H1 (cell line): ENCODE measurements at regions not wholly inside any gene's neighbourhood (a gene's known extent, or its start where the extent isn't known, plus 50 kb on each side); places are given as distances from the start of the nearest gene placed in this dataset.

Source experiments
- CTCF ChIA-PET: fragments of 300-600 bp; sonication (Branson Sonifier 250); formaldehyde crosslinking; loops from one replicate; lab custom pipeline; 2021; ENCODE audit not compliant: partially characterized antibody; lab: Charles Lee
- POLR2A ChIA-PET: fragments of 300-600 bp; sonication (Branson Sonifier 250); formaldehyde crosslinking; loops from one replicate; lab custom pipeline; 2021; ENCODE audit warnings: inconsistent platforms; ENCODE audit not compliant: partially characterized antibody; lab: Charles Lee
- DNase-seq, 2 experiments: peaks; one replicate each; pipeline versions ENCODE4 v3.0.0 to v3.0.0-alpha.2; 2010 to 2022; ENCODE audit warnings: low spot score in 2 of 2, low read depth in 1 of 2, mixed read lengths in 1 of 2
- FAIRE-seq: peaks from 2 replicates; lab custom pipeline; 2011; peaks lifted over from hg19 to GRCh38; lab: Jason Lieb, UNC
- H2AFZ ChIP-seq: 2 replicates; pipeline ENCODE4 v1.8.1; 2012; ENCODE audit warnings: low read length, inconsistent platforms
- H2AK5ac ChIP-seq: 2 replicates; pipeline ENCODE4 v1.6.1; 2013; ENCODE audit warnings: low read depth, low read length
- H2BK120ac ChIP-seq: replicated peaks from 2 replicates; pipeline ENCODE3; 2013; ENCODE audit warnings: low read depth, low read length, inconsistent platforms
- H2BK12ac ChIP-seq: 2 replicates; pipeline ENCODE4 v1.6.1; 2013; ENCODE audit warnings: low read depth, low read length
- H2BK15ac ChIP-seq: 2 replicates; pipeline ENCODE4 v1.6.1; 2013; ENCODE audit warnings: low read length
- H2BK20ac ChIP-seq: 2 replicates; pipeline ENCODE4 v1.6.1; 2013; ENCODE audit warnings: low read length
- H2BK5ac ChIP-seq: 2 replicates; pipeline ENCODE4 v1.6.1; 2013; ENCODE audit warnings: low read depth, low read length
- H3K14ac ChIP-seq: 2 replicates; pipeline ENCODE4 v1.6.1; 2013; ENCODE audit warnings: inconsistent platforms; ENCODE audit not compliant: insufficient read length
- H3K18ac ChIP-seq: 2 replicates; pipeline ENCODE4 v1.6.1; 2013; ENCODE audit warnings: low read length; ENCODE audit errors: extremely low read depth
- H3K23ac ChIP-seq: 2 replicates; pipeline ENCODE4 v1.6.1; 2013; ENCODE audit warnings: inconsistent platforms; ENCODE audit not compliant: insufficient read length
- H3K23me2 ChIP-seq: 2 replicates; pipeline ENCODE4 v1.6.1; 2013; ENCODE audit warnings: low read depth, low read length
- H3K27ac ChIP-seq: 2 replicates; pipeline ENCODE4 v1.6.1; 2011; ENCODE audit warnings: low read depth, low read length, inconsistent platforms
- H3K27me3 ChIP-seq, 4 experiments: replicated peaks in 1 of 4; 1 replicate in 1 of 4; 2 replicates in 3 of 4; pipeline versions ENCODE4 v1.6.1 to v1.8.1; 2011 to 2013; ENCODE audit warnings: low read length in 3 of 4, mild to moderate bottlenecking in 3 of 4, inconsistent platforms in 2 of 4, mixed read lengths in 2 of 4, moderate library complexity in 1 of 4; ENCODE audit not compliant: control insufficient read depth in 3 of 4, insufficient read depth in 3 of 4; ENCODE audit errors: extremely low read depth in 1 of 4
- H3K36me3 ChIP-seq, 4 experiments: 2 replicates each; pipeline versions ENCODE4 v1.6.1 to v1.8.1; 2011 to 2013; ENCODE audit warnings: mild to moderate bottlenecking in 4 of 4, low read length in 3 of 4, moderate library complexity in 2 of 4, control low read depth in 1 of 4, inconsistent platforms in 1 of 4; ENCODE audit not compliant: insufficient read depth in 4 of 4, control insufficient read depth in 2 of 4
- H3K4ac ChIP-seq: replicated peaks from 2 replicates; pipeline ENCODE3; 2013; ENCODE audit warnings: low read length, low read depth, mixed read lengths, inconsistent platforms; ENCODE audit not compliant: insufficient read length
- H3K4me1 ChIP-seq, 4 experiments: replicated peaks in 1 of 4; 1 replicate in 1 of 4; 2 replicates in 3 of 4; pipeline versions ENCODE4 v1.6.1 to v1.8.1; 2011 to 2013; ENCODE audit warnings: low read length in 3 of 4, inconsistent platforms in 2 of 4, mixed read lengths in 1 of 4; ENCODE audit not compliant: insufficient read depth in 4 of 4, control insufficient read depth in 3 of 4
- H3K4me2 ChIP-seq, 2 experiments: 2 replicates each; pipeline versions ENCODE4 v1.6.1 to v1.8.1; 2011 to 2013; ENCODE audit warnings: low read depth in 2 of 2, low read length in 2 of 2, control low read depth in 1 of 2, inconsistent platforms in 1 of 2, mild to moderate bottlenecking in 1 of 2; ENCODE audit not compliant: insufficient read depth in 1 of 2
- H3K4me3 ChIP-seq, 4 experiments: fragments of 200-600, 300-600 bp in 1 of 4; sonication (generic), shearing (Covaris generic), sonication (Bioruptor Twin) in 1 of 4; 2 replicates each; pipeline versions ENCODE4 v1.5.1 to v1.8.1; 2011 to 2016; ENCODE audit warnings: low read length in 4 of 4, low read depth in 3 of 4, control low read depth in 2 of 4, inconsistent platforms in 2 of 4, mild to moderate bottlenecking in 2 of 4, mixed read lengths in 1 of 4, moderate library complexity in 1 of 4; ENCODE audit not compliant: insufficient read depth in 2 of 4; ENCODE audit errors: extremely low read depth in 1 of 4
- H3K56ac ChIP-seq: replicated peaks from 2 replicates; pipeline ENCODE3; 2013; ENCODE audit warnings: low read depth, mild to moderate bottlenecking, mixed read lengths, low read length, inconsistent platforms; ENCODE audit not compliant: insufficient read length
- H3K79me1 ChIP-seq: 2 replicates; pipeline ENCODE4 v1.6.1; 2013; ENCODE audit warnings: low read depth, low read length, control low read depth
- H3K79me2 ChIP-seq, 2 experiments: 2 replicates each; pipeline versions ENCODE4 v1.6.1 to v1.8.1; 2012 to 2013; ENCODE audit warnings: low read length in 2 of 2, mild to moderate bottlenecking in 2 of 2, inconsistent platforms in 1 of 2; ENCODE audit not compliant: insufficient read depth in 2 of 2, control insufficient read depth in 1 of 2
- H3K9ac ChIP-seq, 4 experiments: replicated peaks in 1 of 4; 1 replicate in 1 of 4; 2 replicates in 3 of 4; pipeline versions ENCODE4 v1.6.1 to v1.8.1; 2011 to 2013; ENCODE audit warnings: low read depth in 3 of 4, low read length in 3 of 4, control low read depth in 2 of 4, mild to moderate bottlenecking in 2 of 4, moderate library complexity in 2 of 4, inconsistent platforms in 1 of 4; ENCODE audit errors: extremely low read depth in 1 of 4
- H3K9me3 ChIP-seq, 2 experiments: 2 replicates each; pipeline versions ENCODE4 v1.6.1 to v1.8.1; 2012 to 2013; ENCODE audit warnings: mild to moderate bottlenecking in 2 of 2, moderate library complexity in 2 of 2, control low read depth in 1 of 2, inconsistent platforms in 1 of 2, low read depth in 1 of 2, low read length in 1 of 2, mixed read lengths in 1 of 2; ENCODE audit not compliant: insufficient read depth in 2 of 2
- H4K20me1 ChIP-seq, 2 experiments: replicated peaks in 1 of 2; 2 replicates each; pipeline versions ENCODE3 to v1.8.1; 2011 to 2013; ENCODE audit warnings: inconsistent platforms in 2 of 2, low read length in 2 of 2, mild to moderate bottlenecking in 1 of 2; ENCODE audit not compliant: insufficient read depth in 2 of 2, control insufficient read depth in 1 of 2
- H4K5ac ChIP-seq: 2 replicates; pipeline ENCODE4 v1.6.1; 2013; ENCODE audit warnings: low read length, low read depth, mixed read lengths, inconsistent platforms; ENCODE audit not compliant: insufficient read length
- H4K8ac ChIP-seq: 2 replicates; pipeline ENCODE4 v1.8.0; 2013; ENCODE audit warnings: mild to moderate bottlenecking, moderate library complexity, low read length, inconsistent platforms; ENCODE audit not compliant: insufficient read depth; ENCODE audit errors: extremely low read depth
- H4K91ac ChIP-seq: replicated peaks from 2 replicates; pipeline ENCODE3; 2013; ENCODE audit warnings: low read length, mixed read lengths, inconsistent platforms; ENCODE audit not compliant: insufficient read length
- ATF3 ChIP-seq: IDR thresholded peaks from 2 replicates; pipeline ENCODE4 v1.6.1; 2011; ENCODE audit warnings: low read depth, mild to moderate bottlenecking, low read length; ENCODE audit not compliant: insufficient read depth
- CREB1 ChIP-seq: IDR thresholded peaks from 2 replicates; pipeline ENCODE4 v1.6.1; 2012; ENCODE audit warnings: inconsistent platforms
- FOSL1 ChIP-seq: IDR thresholded peaks from 2 replicates; pipeline ENCODE4 v1.6.1; 2011; ENCODE audit warnings: mild to moderate bottlenecking, low read depth, low read length, moderate library complexity; ENCODE audit not compliant: insufficient read depth
- MAFK ChIP-seq: IDR thresholded peaks from 2 replicates; pipeline ENCODE4 v1.6.1; 2012; ENCODE audit warnings: low read depth, mild to moderate bottlenecking, improper control_type of control experiment, low read length
- POLR2AphosphoS5 ChIP-seq: IDR thresholded peaks from 2 replicates; pipeline ENCODE4 v1.6.1; 2011; ENCODE audit warnings: low read depth, low read length
- RNF2 ChIP-seq: fragments of 200-900, 300-1000 bp; sonication (generic); IDR thresholded peaks from 2 replicates; pipeline ENCODE4 v1.7.1; 2016; ENCODE audit warnings: borderline replicate concordance, low read depth, mild to moderate bottlenecking, antibody characterized with exemption, low read length; ENCODE audit not compliant: poor library complexity, severe bottlenecking; ENCODE audit errors: missing control alignments
- SP4 ChIP-seq: IDR thresholded peaks from 2 replicates; pipeline ENCODE4 v1.6.1; 2012; ENCODE audit warnings: low read length, inconsistent platforms
- TCF12 ChIP-seq: IDR thresholded peaks from 2 replicates; pipeline ENCODE4 v1.6.1; 2011; ENCODE audit warnings: low read depth, mild to moderate bottlenecking, low read length
- WGBS, 2 experiments: shearing (Covaris generic) in 1 of 2; methylation state at CpG; one replicate each; pipeline versions ENCODE4 v1.1.6 to v1.1.7; 2013 to 2015; ENCODE audit warnings: low lambda C conversion rate in 2 of 2, mixed read lengths in 2 of 2, inconsistent platforms in 1 of 2, low coverage in 1 of 2, missing lambda C conversion rate in 1 of 2; ENCODE audit not compliant: insufficient replicate concordance in 2 of 2, insufficient coverage in 1 of 2, insufficient read length in 1 of 2; ENCODE audit errors: extremely low coverage in 1 of 2, missing lambda C conversion rate in 1 of 2; 5-methylcytosine and 5-hydroxymethylcytosine counted together
- TF ChIP-seq, protein P1 (sequence below): IDR thresholded peaks from 2 replicates; pipeline ENCODE4 v1.6.1; 2012; ENCODE audit warnings: inconsistent platforms
- TF ChIP-seq, protein P2 (sequence below): IDR thresholded peaks from 2 replicates; pipeline ENCODE4 v1.6.1; 2012; ENCODE audit warnings: inconsistent platforms
- TF ChIP-seq, protein P3 (sequence below): IDR thresholded peaks from 2 replicates; pipeline ENCODE4 v1.6.1; 2012; ENCODE audit warnings: low read length, inconsistent platforms

- H2AFZ ChIP-seq, result peak overlapping the region; percentile 83
- no peak for TF ChIP-seq SP4
- TF ChIP-seq RNF2, result no peak
- TF ChIP-seq, protein P1, sequence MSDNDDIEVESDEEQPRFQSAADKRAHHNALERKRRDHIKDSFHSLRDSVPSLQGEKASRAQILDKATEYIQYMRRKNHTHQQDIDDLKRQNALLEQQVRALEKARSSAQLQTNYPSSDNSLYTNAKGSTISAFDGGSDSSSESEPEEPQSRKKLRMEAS, result peak; percentile 93
- TF ChIP-seq TCF12, result no peak
- no peak for TF ChIP-seq POLR2AphosphoS5
- TF ChIP-seq FOSL1, result no peak
- no peak for TF ChIP-seq ATF3
- no peak for TF ChIP-seq CREB1
- no peak for TF ChIP-seq MAFK
- TF ChIP-seq, protein P2, sequence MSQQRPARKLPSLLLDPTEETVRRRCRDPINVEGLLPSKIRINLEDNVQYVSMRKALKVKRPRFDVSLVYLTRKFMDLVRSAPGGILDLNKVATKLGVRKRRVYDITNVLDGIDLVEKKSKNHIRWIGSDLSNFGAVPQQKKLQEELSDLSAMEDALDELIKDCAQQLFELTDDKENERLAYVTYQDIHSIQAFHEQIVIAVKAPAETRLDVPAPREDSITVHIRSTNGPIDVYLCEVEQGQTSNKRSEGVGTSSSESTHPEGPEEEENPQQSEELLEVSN, result peak; percentile 81
- TF ChIP-seq, protein P3, sequence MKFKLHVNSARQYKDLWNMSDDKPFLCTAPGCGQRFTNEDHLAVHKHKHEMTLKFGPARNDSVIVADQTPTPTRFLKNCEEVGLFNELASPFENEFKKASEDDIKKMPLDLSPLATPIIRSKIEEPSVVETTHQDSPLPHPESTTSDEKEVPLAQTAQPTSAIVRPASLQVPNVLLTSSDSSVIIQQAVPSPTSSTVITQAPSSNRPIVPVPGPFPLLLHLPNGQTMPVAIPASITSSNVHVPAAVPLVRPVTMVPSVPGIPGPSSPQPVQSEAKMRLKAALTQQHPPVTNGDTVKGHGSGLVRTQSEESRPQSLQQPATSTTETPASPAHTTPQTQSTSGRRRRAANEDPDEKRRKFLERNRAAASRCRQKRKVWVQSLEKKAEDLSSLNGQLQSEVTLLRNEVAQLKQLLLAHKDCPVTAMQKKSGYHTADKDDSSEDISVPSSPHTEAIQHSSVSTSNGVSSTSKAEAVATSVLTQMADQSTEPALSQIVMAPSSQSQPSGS, result no peak
Observed at GRCh38 chr15:83372434-83372891, 74.7 kb upstream of the SH3GL3 start.

More at GRCh38 chr15:83372434-83372891, 74.7 kb upstream of the SH3GL3 start:
- Histone ChIP-seq H3K56ac (no peak overlapping the region), H2BK12ac (0 out of 2 replicates have a peak overlapping the region, but pooled peaks have one; percentile 43), H3K27me3 (peaks cover 0 to 5% (median 0%) of the 10 kb centered on the region in 4 experiments; a peak in 4 of 7 replicates), H3K36me3 (no peaks in the 10 kb centered on the region), H3K4me1 (peaks cover 0 to 6% (median 2%) of the 10 kb centered on the region in 4 experiments; a peak in 4 of 7 replicates), H4K20me1 (no peaks in the 10 kb centered on the region), H4K8ac (no peak overlapping the region), H2BK5ac (no peak overlapping the region), H3K79me1 (no peaks in the 10 kb centered on the region), H2BK15ac (no peak overlapping the region), H2BK120ac (no peak overlapping the region), H3K4ac (no peak overlapping the region), H3K9me3 (no peaks in the 10 kb centered on the region), H2AK5ac (no peak overlapping the region), H4K91ac (no peak overlapping the region), H3K23me2 (no peaks in the 10 kb centered on the region), H3K9ac (no peak overlapping the region), H3K4me2 (peak overlapping the region in 1 of 2 experiments; percentile 20; a peak in 2 of 4 replicates), H2BK20ac (no peak overlapping the region), H3K79me2 (no peaks in the 10 kb centered on the region), H3K18ac (no peak overlapping the region), H3K23ac (no peak overlapping the region), H3K4me3 (no peak overlapping the region), H3K27ac (no peak overlapping the region), H3K14ac (no peak overlapping the region), H4K5ac (no peak overlapping the region)
- DNase-seq, result no peak
- ChIA-PET POLR2A (no interaction called here), CTCF (interaction anchor here (0.7 to 6.1 kb wide), 9 partner anchors 9 to 129 kb away, joined by 3 to 26 read pairs (median 3); no protein-coding TSS in a partner anchor)
- WGBS, 2 experiments, result 63% methylated on average over 9 of the region's 9 CpGs; no CpG with 5 or more reads in 1 of the 2 experiments
- FAIRE-seq, result no peak
